ENCODE measurements at regions not wholly inside any gene's neighbourhood (a gene's known extent, or its start where the extent isn't known, plus 50 kb on each side); places are given as distances from the start of the nearest gene placed in this dataset.

GRCh38 chr3:170727754-170728153, 141.9 kb upstream of the SLC7A14 start:
- DNase-seq = no peak

DNA sequence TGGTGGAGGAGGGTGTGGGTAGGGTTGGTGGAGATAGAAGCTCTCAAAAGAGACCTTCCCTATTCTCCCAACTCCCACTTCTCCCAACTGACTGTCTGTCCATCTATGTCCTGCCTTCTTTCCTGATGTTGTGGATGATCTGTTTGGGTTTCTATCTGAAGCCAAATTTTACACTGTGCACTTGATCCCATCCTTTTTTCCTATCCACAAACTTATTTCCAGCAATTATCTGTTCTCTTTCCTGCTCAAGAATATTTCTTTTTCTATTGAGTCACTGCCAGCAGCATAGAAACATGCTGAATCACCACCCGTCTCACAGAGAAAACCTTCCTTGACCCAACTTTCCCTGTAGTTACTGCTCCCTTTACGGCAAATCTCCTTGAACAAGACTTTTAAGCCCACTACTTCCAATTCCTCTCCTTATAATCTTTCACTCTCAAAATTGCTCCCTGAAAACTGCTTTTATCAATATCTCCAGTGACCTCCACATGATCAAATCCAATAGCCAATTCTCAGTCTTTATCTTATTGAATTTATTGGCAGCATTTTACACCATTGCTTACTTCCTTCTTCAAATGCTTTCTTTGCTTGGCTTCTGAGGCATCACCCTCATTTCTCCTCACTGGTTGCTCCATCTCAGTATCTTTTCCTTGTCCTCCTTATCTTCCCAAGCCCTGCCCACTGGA, 141.2 kb upstream of the SLC7A14 start:
- DNase-seq = no peak

DNA sequence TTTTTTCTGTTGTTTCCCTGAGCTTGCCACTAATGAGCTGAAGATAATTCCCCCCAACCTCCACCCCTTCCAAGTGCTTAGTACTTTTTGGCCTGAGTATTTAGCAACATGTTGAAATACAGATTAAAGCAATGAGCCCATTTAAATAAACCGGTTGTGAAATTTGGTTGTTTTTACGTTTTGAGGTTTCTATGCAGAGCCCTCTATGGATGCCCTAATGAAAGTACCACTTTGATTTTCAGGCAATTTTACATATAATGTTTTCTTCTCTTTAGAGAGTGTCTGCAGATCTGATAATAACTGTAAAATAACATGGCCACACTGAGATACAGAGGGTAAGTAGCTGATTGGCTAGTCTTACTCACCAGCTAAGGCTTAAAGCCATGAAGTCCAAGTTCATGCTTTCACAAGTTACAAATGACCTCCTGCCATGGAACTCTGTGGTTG, 139.4 kb upstream of the SLC7A14 start:
- DNase-seq = no peak

- no peak for DNase-seq
Observed at GRCh38 chr3:170724599-170725280, 138.9 kb upstream of the SLC7A14 start.

- DNase-seq = no peak
Observed at GRCh38 chr3:170723241-170723640, 137.4 kb upstream of the SLC7A14 start.

DNA sequence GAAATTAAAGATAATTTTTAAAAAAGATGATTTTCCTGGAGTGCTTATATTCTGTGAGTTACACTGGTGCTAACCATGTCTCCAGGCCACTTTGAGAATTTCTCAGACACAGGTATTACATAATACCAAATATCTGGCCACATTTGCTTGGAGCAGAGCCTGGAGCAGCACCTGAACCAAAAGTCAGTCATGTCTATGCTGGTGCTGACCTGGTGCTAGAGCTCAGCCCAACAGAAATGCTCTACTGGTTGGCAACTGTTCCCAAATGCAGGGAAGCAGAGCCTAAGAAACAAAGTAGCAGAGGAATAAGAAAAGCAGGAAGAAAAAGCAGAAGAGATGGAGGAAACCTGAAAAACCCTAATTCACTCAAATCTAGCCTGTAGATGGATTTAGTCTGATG, 135.7 kb upstream of the SLC7A14 start:
- no peak for DNase-seq

DNA sequence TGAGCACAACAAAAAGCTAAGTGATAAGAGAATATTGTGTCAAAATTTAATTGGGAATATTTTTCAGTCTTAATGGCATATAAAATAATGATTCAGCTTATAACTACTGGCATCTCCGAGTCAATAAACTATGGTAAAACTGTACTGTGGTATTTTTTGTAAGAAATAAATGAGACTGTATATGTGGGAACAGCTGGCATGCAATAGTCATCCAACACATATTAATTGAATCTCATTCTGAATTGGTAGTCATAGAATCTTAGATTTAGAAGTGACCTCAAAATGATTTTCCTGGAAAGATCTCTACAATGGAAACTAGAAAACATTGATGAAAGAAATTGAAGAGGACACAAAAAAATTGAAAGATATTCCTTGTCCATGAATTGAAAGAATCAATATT, 133.4 kb upstream of the SLC7A14 start:
- no peak for DNase-seq

DNA sequence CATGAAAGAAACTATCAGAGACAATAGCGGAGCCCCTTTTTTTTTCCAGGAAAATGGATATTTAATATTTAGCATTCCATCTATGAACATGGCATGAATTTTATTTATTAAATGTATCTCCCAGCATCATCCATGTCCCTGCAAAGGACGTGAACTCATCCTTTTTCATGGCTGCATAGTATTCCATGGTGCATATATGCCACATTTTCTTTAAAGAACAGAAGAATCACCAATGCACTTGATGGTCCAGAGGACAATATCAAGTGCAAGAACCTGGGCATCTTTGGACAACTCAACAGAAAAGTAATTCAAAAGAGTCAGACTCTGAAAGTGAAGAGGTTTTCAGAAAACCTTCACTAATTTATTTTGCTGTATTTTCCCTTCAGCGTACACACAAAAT, 133.0 kb upstream of the SLC7A14 start:
- no peak for DNase-seq

GRCh38 chr3:170717410-170718402, 131.8 kb upstream of the SLC7A14 start:
- DNase-seq = no peak

DNA sequence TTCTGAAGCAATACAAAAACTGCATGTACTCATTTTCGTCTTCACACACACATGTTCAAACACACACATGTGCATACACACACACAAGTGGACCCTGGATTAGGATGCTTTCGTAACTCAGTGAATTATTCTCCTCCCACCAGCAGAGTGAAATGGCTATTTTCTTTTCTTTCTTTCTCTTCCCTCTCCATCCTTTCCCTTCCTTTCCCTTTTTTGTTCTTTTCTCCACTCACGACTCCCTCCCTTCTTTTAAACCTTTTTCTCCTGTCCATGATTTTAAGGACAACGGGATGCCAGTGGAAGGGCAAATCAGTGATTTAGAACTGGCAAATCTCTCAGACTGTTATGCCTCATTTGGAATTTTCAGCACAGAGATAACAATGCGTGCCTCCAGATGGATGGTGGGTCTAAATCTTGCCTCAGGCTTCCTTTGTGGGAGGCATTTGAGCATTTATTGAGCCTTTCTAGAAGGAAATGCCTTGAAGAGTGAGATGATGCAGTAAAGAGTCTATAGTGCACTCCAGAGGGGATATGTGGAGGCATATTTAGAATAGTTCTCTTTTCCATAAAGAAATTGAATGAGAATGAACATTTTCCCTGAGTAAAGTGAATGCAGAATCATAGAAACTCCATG, 130.4 kb upstream of the SLC7A14 start:
- DNase-seq = no peak

DNA sequence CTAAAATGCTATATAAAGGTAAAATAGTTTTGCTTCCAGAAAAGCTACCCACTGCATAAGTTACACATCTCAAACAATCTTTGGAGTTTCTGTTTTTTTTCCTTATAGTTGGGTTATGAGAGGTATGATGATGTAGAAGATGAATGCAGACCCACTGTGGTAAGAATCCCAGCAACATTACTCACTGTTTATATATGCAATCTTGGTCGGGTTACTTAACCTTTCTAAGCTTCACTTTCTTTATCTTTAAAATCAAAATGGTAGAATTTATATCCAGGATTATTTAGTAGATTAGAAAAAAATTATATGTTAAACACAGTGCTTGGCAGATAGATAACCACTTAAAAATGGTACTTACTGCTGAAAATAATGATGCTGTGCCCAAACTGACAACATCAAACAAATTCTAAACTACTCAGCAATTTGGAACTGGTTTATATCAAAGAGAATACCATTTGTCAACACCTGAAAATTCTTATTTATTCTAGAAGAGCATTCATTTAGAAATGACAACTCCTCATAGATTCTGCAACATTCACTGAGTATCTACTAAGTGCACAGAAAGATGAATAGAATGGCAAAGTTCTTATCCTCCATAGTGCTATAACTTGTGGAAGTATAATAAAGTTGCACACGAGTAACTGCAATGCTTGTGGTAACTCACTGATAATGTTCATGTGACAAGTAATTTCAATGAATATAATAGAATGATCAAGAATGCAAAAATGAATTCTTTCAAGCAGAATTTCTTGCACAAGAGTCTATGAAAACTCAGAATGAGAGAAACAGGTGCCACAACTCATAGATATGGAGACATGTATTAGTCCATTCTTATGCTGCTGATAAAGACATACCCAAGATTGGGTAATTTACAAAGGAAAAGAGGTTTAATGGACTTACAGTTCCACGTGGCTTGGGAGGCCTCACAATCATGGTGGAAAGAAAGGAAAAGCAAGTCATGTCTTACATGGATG, 129.0 kb upstream of the SLC7A14 start:
- no peak for DNase-seq

DNA sequence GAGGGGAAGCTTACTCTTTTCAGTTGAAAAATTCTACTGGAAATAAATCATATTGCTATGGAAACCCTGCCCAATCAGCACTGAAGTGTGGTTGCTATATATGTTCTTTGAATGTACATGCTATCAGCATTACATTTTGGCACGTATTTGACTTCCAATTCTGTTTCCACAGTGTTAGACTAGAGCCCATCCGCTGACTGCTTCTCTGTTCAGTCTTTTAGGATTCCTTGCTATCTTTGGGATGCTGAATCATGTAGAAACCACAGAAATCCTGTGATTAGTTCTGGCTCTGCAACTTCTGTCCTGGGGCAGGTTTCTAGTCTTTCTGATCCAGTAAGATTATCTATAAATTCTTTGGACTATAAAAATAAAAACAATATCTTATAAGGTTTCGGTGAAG, 128.2 kb upstream of the SLC7A14 start:
- DNase-seq = no peak

DNA sequence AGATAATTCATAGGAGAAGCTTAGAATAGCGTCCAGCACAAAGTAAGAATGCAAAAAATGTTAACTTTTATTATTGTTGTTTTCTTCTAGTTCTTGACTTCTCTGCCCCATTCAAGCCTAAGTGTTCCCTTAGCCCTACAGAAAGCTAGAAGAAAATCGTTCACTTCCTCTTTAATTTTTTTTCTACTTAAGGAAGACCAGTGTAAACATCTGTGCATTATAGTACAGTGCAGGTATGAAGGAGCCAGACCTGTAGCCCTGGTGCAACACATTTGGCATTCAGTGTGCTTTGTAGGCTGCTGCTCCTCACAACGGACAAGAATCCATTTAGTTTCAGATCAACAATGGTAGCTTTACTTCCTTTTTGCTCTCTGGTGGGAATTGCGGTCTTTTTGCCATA, 127.8 kb upstream of the SLC7A14 start:
- no peak for DNase-seq

DNA sequence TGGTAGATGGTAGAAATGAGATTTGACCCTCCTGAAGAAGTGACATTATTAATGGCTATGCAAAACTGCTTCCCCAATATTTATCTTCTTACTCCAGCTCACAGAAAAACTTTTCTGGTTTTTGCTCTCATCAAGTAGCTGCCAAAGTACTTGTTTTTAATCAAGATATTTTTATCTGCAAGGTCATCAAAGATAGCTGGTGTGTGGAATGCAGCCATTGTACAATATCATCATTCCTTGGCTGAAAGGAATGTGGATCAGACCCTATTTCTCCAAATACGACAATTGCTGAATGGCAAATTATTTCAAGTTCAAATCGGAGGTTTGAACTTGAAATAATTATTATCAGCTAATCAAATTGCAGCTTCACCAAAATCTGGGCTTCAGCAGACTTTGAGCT, 126.9 kb upstream of the SLC7A14 start:
- DNase-seq = no peak

GRCh38 chr3:170712336-170712735, 126.5 kb upstream of the SLC7A14 start:
- DNase-seq = no peak

- DNase-seq = no peak
Observed at GRCh38 chr3:170711786-170712185, 125.9 kb upstream of the SLC7A14 start.

GRCh38 chr3:170709046-170709445, 123.2 kb upstream of the SLC7A14 start:
- no peak for DNase-seq

GRCh38 chr3:170707899-170708298, 122.0 kb upstream of the SLC7A14 start:
- DNase-seq = no peak

GRCh38 chr3:170705131-170705530, 119.3 kb upstream of the SLC7A14 start:
- no peak for DNase-seq

GRCh38 chr3:170703121-170703588, 117.3 kb upstream of the SLC7A14 start:
- DNase-seq = no peak

Data from NCI-H1417 treated with DMSO at 0.1 percent for 48 hours (cell line).